Ovary (tissue), 7 donors: ENCODE measurements at regions not wholly inside any gene's neighbourhood (a gene's known extent, or its start where the extent isn't known, plus 50 kb on each side); places are given as distances from the start of the nearest gene placed in this dataset.
"Not testable (repeated sequence)": the region's sequence is repeated elsewhere in the genome, so short reads cannot be mapped to it uniquely, and the experiment has no call there.

Experiments used
- DNase-seq, 5 donors: peaks; one replicate each; pipeline ENCODE4 v3.0.0-alpha.2; 2019 to 2020
- H3K27ac ChIP-seq, 2 donors: fragments of 200-600 bp; one replicate each; pipeline versions ENCODE4 v1.5.1 to v1.8.0; 2019 to 2022
- H3K27me3 ChIP-seq: fragments of 200-600 bp; one replicate; pipeline ENCODE4 v1.8.0; 2022
- H3K36me3 ChIP-seq: fragments of 200-600 bp; sonication (generic); one replicate; pipeline ENCODE4 v1.5.1; 2019
- H3K4me1 ChIP-seq: one replicate; pipeline ENCODE4 v1.8.1; 2013; ENCODE audit warnings: mild to moderate bottlenecking, moderate library complexity; ENCODE audit not compliant: insufficient read depth
- H3K4me3 ChIP-seq: fragments of 200-600 bp; sonication (generic); one replicate; pipeline ENCODE4 v1.5.1; 2017
- H3K9me3 ChIP-seq, 2 donors: fragments of 200-600 bp in 1 of 2; sonication (generic) in 1 of 2; one replicate each; pipeline versions ENCODE4 v1.5.1 to v1.8.1; 2013 to 2019; ENCODE audit warnings: mild to moderate bottlenecking in 1 of 2, moderate library complexity in 1 of 2
- CTCF ChIP-seq, 3 donors: fragments of 450-650 bp in 2 of 3; fragments of 200-600 bp in 1 of 3; IDR thresholded peaks; one replicate each; pipeline versions ENCODE4 v1.5.1 to v1.8.0; 2016 to 2022; ENCODE audit warnings: antibody characterized with exemption in 3 of 3, mild to moderate bottlenecking in 1 of 3
- EP300 ChIP-seq: sonication (generic); formaldehyde crosslinking; IDR thresholded peaks from one replicate; pipeline ENCODE4 v1.6.1; 2017; ENCODE audit warnings: antibody characterized with exemption
- POLR2A ChIP-seq: fragments of 450-650 bp; IDR thresholded peaks from one replicate; pipeline ENCODE4 v1.6.1; 2017; ENCODE audit warnings: antibody characterized with exemption, mild to moderate bottlenecking, moderate library complexity
- WGBS, 3 donors: extraction: QIAGEN DNeasy Blood & Tissue Kit in 1 of 3; methylation state at CpG; one replicate each; pipeline versions ENCODE4 v1.1.5 to v1.1.7; 2013 to 2017; 5-methylcytosine and 5-hydroxymethylcytosine counted together
- intact Hi-C, 4 donors: fragments of 100-400 bp; cut with DNase I; formaldehyde crosslinking; loops; one replicate each; pipeline versions ENCODE4 v1.11.0 to v1.15.1; 2022 to 2023
- donor health status: DM: no; HTN: no; CAD: no; lungs with moderate emphysema.
- donor health status: DM: no; HTN: no; CAD: no.
- donor health status: Bipolar disorder and iron deficiency.
- donor health status: DM: no; HTN: no; CAD: no.
- donor health status: DM: yes; HTN: yes; CAD: no.

GRCh38 chr5:87198010-87198409 lies 69.7 kb upstream of the RASA1 start:
- WGBS, 3 donors: 89 to 94% (median 93%) methylated on average over 5 of the region's 5 CpGs
- DNase-seq: no peak
- H3K4me1 ChIP-seq: no peaks in the 10 kb centered on the region
- H3K27me3 ChIP-seq: no peaks in the 10 kb centered on the region
- no peaks in the 10 kb centered on the region for H3K9me3 ChIP-seq
- TF ChIP-seq POLR2A: no peak
- TF ChIP-seq CTCF (IDR thresholded peaks at IDR 0.05): no peak
- TF ChIP-seq EP300: no peak
- no peak overlapping the region for H3K27ac ChIP-seq
- no peak overlapping the region for H3K4me3 ChIP-seq
- no peaks in the 10 kb centered on the region for H3K36me3 ChIP-seq
- intact Hi-C loops: no loop called here

- H3K9me3 ChIP-seq, intact Hi-C loops, H3K4me1 ChIP-seq, DNase-seq, H3K4me3 ChIP-seq, H3K27ac ChIP-seq, H3K27me3 ChIP-seq, H3K36me3 ChIP-seq: not testable (repeated sequence)
- 78 to 92% (median 80%) methylated on average over 1 of the region's 1 CpG for WGBS, 3 donors
These were observed 68.4 kb upstream of the RASA1 start for GRCh38 chr5:87199246-87199645.

- DNase-seq, H3K9me3 ChIP-seq, H3K36me3 ChIP-seq, H3K27ac ChIP-seq, H3K4me3 ChIP-seq, H3K4me1 ChIP-seq, H3K27me3 ChIP-seq, intact Hi-C loops: not testable (repeated sequence)
- 90 to 94% (median 91%) methylated on average over 2 of the region's 2 CpGs for WGBS, 3 donors
These were observed 68.0 kb upstream of the RASA1 start for GRCh38 chr5:87199704-87200103.

GRCh38 chr5:87210076-87210475 lies 57.6 kb upstream of the RASA1 start:
- Histone ChIP-seq H3K36me3 (no peaks in the 10 kb centered on the region), H3K9me3 (no peaks in the 10 kb centered on the region), H3K27ac (no peak overlapping the region), H3K4me1 (no peaks in the 10 kb centered on the region), H3K4me3 (no peak overlapping the region), H3K27me3 (no peaks in the 10 kb centered on the region)
- 75 to 93% (median 85%) methylated on average over 1 of the region's 1 CpG for WGBS, 3 donors
- intact Hi-C loops: no loop called here
- no peak for TF ChIP-seq CTCF (IDR thresholded peaks at IDR 0.05)
- no peak for TF ChIP-seq EP300
- no peak for TF ChIP-seq POLR2A
- no peak for DNase-seq

- intact Hi-C loops: no loop called here
- TF ChIP-seq CTCF (IDR thresholded peaks at IDR 0.05): no peak
- no peak for TF ChIP-seq EP300
- no peak for TF ChIP-seq POLR2A
- 81 to 88% (median 81%) methylated on average over 2 of the region's 2 CpGs for WGBS, 3 donors
- Histone ChIP-seq H3K27ac (no peak overlapping the region), H3K9me3 (no peaks in the 10 kb centered on the region), H3K4me3 (no peak overlapping the region), H3K27me3 (no peaks in the 10 kb centered on the region), H3K4me1 (no peaks in the 10 kb centered on the region), H3K36me3 (no peaks in the 10 kb centered on the region)
- no peak for DNase-seq
These were observed 56.9 kb upstream of the RASA1 start for GRCh38 chr5:87210743-87211142.

GRCh38 chr5:87211676-87212075 lies 56.0 kb upstream of the RASA1 start:
- no peak for DNase-seq
- intact Hi-C loops: no loop called here
- H3K4me1 ChIP-seq: no peaks in the 10 kb centered on the region
- no peak overlapping the region for H3K4me3 ChIP-seq
- no peak for TF ChIP-seq CTCF (IDR thresholded peaks at IDR 0.05)
- no peak for TF ChIP-seq POLR2A
- TF ChIP-seq EP300: no peak
- no peaks in the 10 kb centered on the region for H3K36me3 ChIP-seq
- H3K27ac ChIP-seq: no peak overlapping the region
- WGBS, 3 donors: 49 to 58% (median 57%) methylated on average over 1 of the region's 1 CpG
- H3K27me3 ChIP-seq: no peaks in the 10 kb centered on the region
- no peaks in the 10 kb centered on the region for H3K9me3 ChIP-seq

- not testable (repeated sequence) for H3K4me3 ChIP-seq
These were observed 55.5 kb upstream of the RASA1 start for GRCh38 chr5:87212183-87212582.

GRCh38 chr5:87217480-87217879 lies 50.2 kb upstream of the RASA1 start:
- H3K4me3 ChIP-seq, H3K27me3 ChIP-seq, intact Hi-C loops, H3K9me3 ChIP-seq, H3K36me3 ChIP-seq, H3K27ac ChIP-seq, H3K4me1 ChIP-seq, DNase-seq: not testable (repeated sequence)
- 49 to 73% (median 55%) methylated on average over 4 of the region's 4 CpGs for WGBS, 3 donors

More at GRCh38 chr5:87212183-87212582, 55.5 kb upstream of the RASA1 start:
- H3K4me1 ChIP-seq, H3K27me3 ChIP-seq, DNase-seq, H3K9me3 ChIP-seq, H3K36me3 ChIP-seq, H3K27ac ChIP-seq, intact Hi-C loops: not testable (repeated sequence)
- WGBS, 3 donors: 78 to 89% (median 86%) methylated on average over 2 of the region's 2 CpGs
